ENCODE measurements at regions not wholly inside any gene's neighbourhood (a gene's known extent, or its start where the extent isn't known, plus 50 kb on each side); places are given as distances from the start of the nearest gene placed in this dataset.

GRCh38 chrX:45876206-45876605 lies 669.0 kb downstream of the ZNF674 start:
- CTCF ChIA-PET = interaction anchor here (0.7 kb wide), 1 partner anchor 500 kb away, joined by 3 read pairs; no protein-coding TSS in a partner anchor

GRCh38 chrX:45873781-45874180 lies 671.4 kb downstream of the ZNF674 start:
- Histone ChIP-seq H3K4me3 (ENCODE audit: low read depth, low read length) (no peak overlapping the region), H3K27me3 (ENCODE audit: control insufficient read depth, insufficient read depth, low read length) (peaks cover 2% of the 10 kb centered on the region; the same call in 1 of the 2 replicates), H3K36me3 (ENCODE audit: control insufficient read depth, insufficient read depth, low read length) (no peaks in the 10 kb centered on the region)
- ChIA-PET POLR2A (no interaction called here), CTCF (no interaction called here)
- DNase-seq (ENCODE audit: low read depth) = no peak
- no peak for TF ChIP-seq CTCF (IDR thresholded peaks at IDR 0.05; ENCODE audit: insufficient read depth, low read depth, low read length)

More at GRCh38 chrX:45876206-45876605, 669.0 kb downstream of the ZNF674 start:
- H3K27me3 ChIP-seq (ENCODE audit: control insufficient read depth, insufficient read depth, low read length) = no peaks in the 10 kb centered on the region
- TF ChIP-seq CTCF (IDR thresholded peaks at IDR 0.05; ENCODE audit: insufficient read depth, low read depth, low read length) = no peak
- H3K4me3 ChIP-seq (ENCODE audit: low read depth, low read length) = no peak overlapping the region
- POLR2A ChIA-PET = interaction anchor here (0.6 kb wide), 1 partner anchor 99 kb away, joined by 6 read pairs; no protein-coding TSS in a partner anchor
- H3K36me3 ChIP-seq (ENCODE audit: control insufficient read depth, insufficient read depth, low read length) = no peaks in the 10 kb centered on the region
- DNase-seq (ENCODE audit: low read depth) = no peak

GRCh38 chrX:45872480-45872879 lies 671.8 kb upstream of the DIPK2B start:
- ChIA-PET POLR2A (no interaction called here), CTCF (no interaction called here)
- TF ChIP-seq CTCF (IDR thresholded peaks at IDR 0.05; ENCODE audit: insufficient read depth, low read depth, low read length) = no peak

GRCh38 chrX:45868425-45868824 lies 667.7 kb upstream of the DIPK2B start:
- peaks cover 2% of the 10 kb centered on the region; the same call in 1 of the 2 replicates for H3K27me3 ChIP-seq (ENCODE audit: control insufficient read depth, insufficient read depth, low read length)
- no peak for DNase-seq (ENCODE audit: low read depth)
- ChIA-PET CTCF (no interaction called here), POLR2A (no interaction called here)
- H3K36me3 ChIP-seq (ENCODE audit: control insufficient read depth, insufficient read depth, low read length) = no peaks in the 10 kb centered on the region
- TF ChIP-seq CTCF (IDR thresholded peaks at IDR 0.05; ENCODE audit: insufficient read depth, low read depth, low read length) = no peak
- H3K4me3 ChIP-seq (ENCODE audit: low read depth, low read length) = no peak overlapping the region

More at GRCh38 chrX:45872480-45872879, 671.8 kb upstream of the DIPK2B start:
- Histone ChIP-seq H3K4me3 (ENCODE audit: low read depth, low read length) (no peak overlapping the region), H3K27me3 (ENCODE audit: control insufficient read depth, insufficient read depth, low read length) (peaks cover 2% of the 10 kb centered on the region; the same call in 1 of the 2 replicates), H3K36me3 (ENCODE audit: control insufficient read depth, insufficient read depth, low read length) (no peaks in the 10 kb centered on the region)
- no peak for DNase-seq (ENCODE audit: low read depth)

- CTCF ChIA-PET = interaction anchor here (0.6 kb wide), 1 partner anchor 289 kb away, joined by 5 read pairs; no protein-coding TSS in a partner anchor
- TF ChIP-seq CTCF (IDR thresholded peaks at IDR 0.05; ENCODE audit: insufficient read depth, low read depth, low read length) = no peak
- Histone ChIP-seq H3K27me3 (ENCODE audit: control insufficient read depth, insufficient read depth, low read length) (no peaks in the 10 kb centered on the region; the same call in 1 of the 2 replicates), H3K4me3 (ENCODE audit: low read depth, low read length) (no peak overlapping the region), H3K36me3 (ENCODE audit: control insufficient read depth, insufficient read depth, low read length) (no peaks in the 10 kb centered on the region)
- POLR2A ChIA-PET = no interaction called here
- no peak for DNase-seq (ENCODE audit: low read depth)
These were observed 662.1 kb upstream of the DIPK2B start for GRCh38 chrX:45862801-45863200.

Data from BJ (cell line).